CD4-positive, alpha-beta T cell treated with Interleukin-15 for 1 hour (primary cell): ENCODE measurements at regions not wholly inside any gene's neighbourhood (a gene's known extent, or its start where the extent isn't known, plus 50 kb on each side); places are given as distances from the start of the nearest gene placed in this dataset.
"Not testable (repeated sequence)": the region's sequence is repeated elsewhere in the genome, so short reads cannot be mapped to it uniquely, and the experiment has no call there.

Experiments
- DNase-seq: peaks from one replicate; pipeline ENCODE4 v3.0.0-alpha.2; 2020

DNA sequence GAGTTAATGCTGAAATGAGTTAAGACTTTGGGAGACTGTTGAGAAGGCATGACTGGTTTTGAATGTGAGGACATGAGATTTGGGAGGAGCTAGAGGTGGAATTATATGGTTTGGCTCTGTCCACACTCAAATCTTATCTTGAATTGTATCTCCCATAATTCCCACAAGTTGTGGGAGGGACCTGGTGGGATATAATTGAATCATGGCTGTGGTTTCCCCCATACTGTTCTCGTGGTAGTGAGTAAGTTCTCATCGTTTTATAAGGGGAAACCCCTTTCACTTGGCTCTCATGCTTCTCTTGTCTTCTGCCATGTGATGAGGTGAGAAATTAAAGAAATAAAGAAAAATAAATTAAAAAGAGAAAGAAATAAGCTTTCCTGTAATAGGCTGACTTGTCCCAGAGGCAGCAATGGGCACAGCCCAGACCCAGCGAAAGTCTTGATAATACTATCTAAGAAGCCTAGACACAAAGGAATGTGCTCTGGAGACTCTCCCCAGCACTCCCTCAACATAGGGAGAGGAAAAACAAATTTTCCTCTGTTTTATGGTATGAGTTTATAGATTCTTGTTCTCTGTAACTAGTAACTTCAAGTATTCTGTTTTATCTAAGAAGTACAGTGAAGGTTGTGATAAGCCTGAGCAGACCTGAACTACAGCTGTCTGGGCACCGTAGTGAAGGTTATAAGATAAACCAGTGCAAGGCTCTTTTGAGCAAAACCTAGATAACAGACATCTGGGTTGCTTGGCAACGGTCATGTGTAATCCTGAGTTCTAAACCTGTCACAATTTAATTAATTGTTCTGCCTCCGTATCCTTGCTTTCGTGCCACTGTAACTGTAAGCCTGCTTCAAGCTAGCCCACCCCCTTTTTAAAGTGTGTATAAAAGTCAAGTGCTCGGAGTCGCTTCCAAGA, 88.9 kb upstream of the ECI2 start:
- DNase-seq = no peak

DNA sequence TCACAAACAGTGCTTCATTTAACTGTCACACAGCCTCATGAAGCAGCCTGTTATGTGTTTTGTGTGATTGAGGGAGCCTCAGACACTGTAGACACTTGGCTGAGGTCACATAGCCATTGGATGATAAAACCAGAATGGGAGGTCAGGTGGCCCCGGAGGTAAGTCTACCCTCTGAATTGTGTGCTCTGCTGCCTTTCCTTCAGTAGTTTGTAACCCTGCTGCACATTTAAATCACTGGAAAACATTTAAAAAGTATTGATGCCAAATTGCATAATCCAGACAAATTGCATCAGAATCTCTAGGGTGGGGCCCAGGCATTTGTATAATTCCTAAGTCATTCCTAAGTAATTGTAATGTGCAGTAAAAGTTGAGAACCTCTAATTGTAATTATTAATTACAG, 85.2 kb upstream of the ECI2 start:
- DNase-seq = no peak

DNA sequence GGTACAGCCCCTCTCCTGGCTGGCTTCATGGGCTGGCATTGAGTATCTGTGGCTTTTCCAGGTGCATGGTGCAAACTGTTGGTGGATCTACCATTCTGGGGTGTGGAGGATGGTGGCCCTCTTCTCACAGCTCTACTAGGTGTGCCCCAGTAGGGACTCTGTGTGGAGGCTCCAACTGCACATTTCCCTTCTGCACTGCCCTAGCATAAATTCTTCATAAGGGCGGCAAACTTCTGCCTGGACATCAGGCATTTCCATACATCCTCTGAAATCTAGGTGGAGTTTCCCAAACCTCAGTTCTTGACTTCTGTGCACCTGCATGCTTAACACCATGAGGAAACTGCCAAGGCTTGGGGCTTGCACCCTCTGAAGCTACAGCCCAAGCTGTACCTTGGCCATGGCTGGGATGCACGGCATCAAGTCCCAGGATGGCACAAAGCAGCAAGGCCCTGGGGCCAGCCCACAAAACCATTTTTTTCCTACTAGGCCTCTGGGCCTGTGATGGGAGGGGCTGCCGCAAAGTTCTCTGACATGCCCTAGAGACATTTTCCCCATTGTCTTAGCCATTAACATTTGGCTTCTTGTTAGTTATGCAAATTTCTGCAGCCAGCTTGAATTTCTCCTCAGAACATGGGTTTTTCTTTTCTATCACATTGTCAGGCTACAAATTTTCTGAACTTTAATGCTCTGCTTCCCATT, 83.4 kb upstream of the ECI2 start:
- not testable (repeated sequence) for DNase-seq

DNA sequence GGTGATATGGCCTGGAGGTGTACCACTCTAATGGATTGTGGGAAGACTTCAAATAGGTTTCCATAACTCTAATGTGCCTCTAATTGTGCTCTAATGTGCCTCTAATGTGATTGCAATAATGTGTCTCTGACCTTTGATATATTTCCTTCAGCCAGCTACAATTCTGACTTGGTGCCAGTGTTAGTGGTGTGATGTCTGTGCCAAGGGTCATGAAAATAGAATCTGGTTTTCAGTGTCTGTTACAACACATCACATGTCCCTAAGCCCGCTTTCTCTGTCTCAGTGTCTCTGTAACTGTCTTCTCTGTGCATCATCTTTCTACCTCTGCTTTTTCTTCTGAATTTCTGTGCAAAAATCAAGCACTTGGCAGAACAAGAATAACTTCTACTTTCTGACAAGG, 77.2 kb upstream of the ECI2 start:
- DNase-seq = no peak

DNA sequence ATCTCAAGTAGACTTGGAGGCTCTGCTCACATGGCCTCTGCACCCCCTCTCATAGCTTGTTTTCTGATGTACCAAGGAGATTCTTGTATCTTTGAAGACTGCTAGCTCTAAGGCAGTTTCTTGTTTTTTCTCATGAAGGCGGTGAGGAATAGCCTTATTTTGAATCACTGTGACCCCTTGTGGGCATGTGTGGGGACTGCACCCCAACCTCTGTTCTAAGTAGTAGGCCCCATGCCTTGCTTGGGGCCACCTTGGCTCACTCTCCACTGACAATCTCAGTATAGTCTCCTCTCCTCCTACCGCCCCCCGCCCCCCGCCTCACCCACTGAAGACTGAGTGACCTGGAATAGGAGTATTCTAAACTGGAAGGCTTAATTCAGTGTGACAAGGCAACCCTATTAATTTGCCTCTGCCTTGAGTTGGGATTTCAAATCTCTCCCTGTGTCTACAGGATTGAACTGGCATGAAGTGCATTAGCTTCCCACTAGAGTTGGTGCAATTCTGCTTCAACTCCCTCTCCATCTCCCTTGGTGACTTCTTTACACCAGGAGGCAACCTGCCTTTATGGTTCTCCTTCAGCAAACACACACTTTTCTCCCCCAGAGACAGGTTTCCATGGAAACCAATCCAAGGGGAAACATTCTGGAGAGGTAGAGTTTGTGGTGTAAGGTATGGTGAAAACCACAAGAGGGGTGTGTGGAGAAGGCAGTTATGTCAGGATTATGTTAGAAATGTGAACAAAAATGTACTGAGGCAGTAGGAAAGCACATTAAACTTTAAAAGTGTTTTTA, 75.4 kb upstream of the ECI2 start:
- DNase-seq = peak; percentile 25

DNA sequence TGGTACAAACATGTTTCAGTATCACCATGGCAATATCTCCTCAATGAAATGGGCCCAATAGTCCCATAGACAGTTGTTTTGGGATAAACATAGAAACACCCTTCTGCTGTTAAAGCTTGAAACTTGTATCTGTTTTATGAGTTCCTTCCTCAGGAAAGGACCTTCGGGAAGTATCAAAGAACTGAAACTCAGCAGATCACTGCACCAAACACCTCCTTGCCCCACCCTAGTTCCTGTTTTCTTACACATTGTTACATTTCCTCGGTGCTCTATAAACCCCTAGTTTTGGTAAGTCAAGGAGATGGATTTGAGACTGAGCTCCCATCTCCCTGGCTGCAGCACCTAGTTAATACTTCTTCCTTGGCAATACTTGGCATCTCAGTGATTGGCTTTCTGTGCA, 73.8 kb upstream of the ECI2 start:
- no peak for DNase-seq

DNA sequence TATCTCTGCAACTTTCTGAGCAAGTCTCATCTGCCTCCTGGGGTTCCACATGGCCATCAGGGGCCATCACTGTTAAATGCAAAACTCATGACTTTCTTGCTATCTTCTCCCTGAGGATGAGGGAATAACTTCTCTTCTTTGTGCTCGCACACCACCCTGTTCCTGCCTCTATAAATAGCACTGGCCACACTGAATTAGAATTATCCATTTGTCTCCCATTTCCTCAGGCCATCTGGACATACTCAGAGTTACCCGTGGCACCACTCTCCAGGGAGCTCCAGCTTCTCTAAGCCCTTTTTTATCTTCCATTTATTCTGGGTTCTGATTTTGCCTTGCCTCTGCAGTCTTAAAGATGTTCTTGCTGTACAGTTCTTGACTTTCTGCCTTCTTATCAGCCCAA, 72.8 kb upstream of the ECI2 start:
- DNase-seq = no peak

DNA sequence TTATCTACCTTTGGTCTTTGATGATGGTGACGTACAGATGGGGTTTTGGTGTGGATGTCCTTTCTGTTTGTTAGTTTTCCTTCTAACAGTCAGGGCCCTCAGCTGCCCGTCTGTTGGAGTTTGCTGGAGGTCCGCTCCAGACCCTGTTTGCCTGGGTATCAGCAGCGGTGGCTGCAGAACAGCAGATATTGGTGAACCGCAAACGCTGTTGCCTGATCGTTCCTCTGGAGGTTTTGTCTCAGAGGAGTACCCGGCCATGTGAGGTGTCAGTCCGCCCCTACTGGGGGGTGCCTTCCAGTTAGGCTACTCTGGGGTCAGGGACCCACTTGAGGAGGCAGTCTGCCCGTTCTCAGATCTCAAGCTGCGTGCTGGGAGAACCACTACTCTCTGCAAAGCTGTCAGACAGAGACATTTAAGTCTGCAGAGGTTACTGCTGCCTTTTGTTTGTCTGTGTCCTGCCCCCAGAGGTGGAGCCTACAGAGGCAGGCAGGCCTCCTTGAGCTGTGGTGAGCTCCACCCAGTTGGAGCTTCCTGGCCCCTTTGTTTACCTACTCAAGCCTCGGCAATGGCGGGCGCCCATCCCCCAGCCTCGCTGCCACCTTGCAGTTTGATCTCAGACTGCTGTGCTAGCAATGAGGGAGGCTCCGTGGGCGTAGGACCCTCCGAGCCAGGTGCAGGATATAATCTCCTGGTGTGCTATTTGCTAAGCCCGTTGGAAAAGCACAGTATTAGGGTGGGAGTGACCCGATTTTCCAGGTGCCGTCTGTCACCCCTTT, 68.5 kb upstream of the ECI2 start:
- not testable (repeated sequence) for DNase-seq

DNA sequence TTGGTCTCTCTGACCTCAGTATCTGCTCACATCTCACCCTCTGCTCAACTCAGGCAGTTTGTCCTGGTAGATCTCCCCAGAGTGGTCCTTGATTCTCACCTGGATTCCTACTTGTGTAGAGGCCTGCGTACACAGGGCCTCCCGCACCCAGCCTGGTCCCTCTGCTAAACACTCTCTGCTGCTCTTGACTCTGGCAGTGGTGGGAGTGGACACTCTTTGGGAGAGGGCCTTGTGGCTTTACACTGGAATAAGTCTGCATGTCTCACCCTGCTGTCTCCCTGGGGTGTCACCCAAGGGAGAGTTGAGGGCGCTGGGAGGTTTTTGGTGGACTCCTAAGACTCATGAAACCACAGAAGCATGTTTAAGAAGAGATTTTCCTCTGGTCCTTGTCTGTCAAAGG, 57.3 kb upstream of the ECI2 start:
- DNase-seq = no peak

DNA sequence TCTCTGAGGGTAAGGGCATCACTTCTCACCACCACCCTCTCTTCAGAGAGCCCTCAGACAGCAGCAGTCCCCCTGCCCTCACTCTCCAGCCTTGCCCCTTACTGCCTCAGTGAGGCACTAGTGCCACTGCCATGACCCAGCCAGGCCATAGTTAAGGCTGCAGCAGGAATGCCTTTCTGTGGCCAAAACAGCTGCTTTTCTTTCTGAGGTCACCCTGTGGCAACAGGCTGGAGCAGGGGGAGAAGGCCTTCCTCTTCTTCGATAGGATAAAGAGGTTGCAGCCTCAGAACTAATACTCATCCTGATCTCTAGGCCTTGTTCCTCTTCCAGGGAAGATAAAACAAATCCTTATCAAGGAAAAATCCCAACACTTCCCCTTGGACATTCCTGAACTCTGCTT, 56.8 kb upstream of the ECI2 start:
- no peak for DNase-seq

DNA sequence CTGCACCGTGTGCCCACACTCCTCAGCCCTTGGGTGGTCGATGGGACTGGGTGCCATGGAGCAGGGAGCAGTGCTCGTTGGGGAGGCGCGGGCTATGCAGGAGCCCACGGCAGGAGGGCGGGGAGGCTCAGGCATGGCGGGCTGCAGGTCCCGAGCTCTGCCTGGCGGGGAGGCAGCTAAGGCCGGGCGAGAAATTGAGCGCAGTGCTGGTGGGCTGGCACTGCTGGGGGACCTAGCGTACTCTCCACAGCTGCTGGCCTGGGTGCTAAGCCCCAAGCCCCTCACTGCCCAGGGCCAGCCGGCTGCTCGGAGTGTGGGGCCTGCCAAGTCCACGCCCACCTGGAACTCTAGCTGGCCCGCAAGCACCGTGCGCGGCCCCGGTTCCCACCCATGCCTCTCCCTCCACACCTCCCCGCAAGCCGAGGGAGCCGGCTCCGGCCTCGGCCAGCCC, 55.9 kb upstream of the ECI2 start:
- no peak for DNase-seq

DNA sequence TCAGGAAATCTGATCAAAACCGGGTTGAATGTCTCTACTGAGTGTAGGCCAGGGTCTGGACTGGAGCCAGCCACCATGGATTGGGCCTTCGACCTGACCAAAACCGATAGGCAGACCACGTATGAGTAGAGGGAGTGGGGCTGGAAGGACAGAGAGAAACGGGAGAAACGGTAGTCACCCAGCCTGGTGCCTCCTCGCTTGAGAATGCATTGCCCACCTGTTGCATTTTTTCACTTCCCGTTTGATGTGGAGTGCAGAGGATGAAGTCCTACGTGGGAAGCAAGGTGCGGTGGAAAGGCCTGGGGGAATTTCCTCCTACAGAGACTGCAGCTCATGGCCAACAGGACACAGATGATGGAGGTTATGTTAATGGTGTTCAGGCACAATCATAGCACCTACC, 53.9 kb upstream of the ECI2 start:
- DNase-seq = no peak

DNA sequence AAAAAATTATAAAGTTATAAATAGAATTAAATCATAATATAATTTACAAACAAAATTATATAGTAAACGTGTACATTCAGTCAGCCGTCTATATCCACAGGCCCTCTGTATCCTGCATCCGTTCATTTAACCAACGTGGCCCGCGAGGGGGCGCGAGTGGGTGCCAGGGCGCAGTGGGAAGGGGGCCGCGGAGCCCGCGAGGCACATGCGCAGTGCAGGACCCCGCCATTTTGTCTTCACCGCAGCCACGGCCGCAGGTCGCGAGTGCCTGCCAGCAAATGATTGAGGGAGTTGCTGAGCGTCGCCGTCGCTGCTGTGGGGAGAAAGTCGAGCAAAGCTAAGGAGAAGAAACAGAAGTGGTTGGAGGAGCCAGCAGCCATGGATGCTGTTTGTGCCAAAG, 53.4 kb upstream of the ECI2 start:
- no peak for DNase-seq

DNA sequence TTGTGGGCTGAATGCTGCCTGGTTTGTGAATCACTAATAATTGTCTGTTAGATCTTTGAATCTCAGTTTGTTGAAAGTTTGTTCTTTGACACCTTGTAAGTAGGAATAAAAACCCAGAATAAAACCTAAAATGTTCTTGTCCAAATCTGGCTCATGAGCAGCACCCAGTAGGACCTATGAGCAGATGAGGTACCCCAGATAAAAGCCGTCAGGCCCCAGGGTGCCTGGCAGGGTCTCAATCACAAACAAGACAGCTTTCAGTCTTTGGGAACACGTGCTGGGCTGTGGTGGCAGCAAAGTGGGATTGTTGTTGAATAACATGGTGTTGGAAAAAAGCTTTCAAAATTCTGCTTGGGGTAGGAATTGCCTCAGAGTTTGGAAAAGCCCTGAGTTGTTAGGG, 52.1 kb upstream of the ECI2 start:
- DNase-seq = no peak

DNA sequence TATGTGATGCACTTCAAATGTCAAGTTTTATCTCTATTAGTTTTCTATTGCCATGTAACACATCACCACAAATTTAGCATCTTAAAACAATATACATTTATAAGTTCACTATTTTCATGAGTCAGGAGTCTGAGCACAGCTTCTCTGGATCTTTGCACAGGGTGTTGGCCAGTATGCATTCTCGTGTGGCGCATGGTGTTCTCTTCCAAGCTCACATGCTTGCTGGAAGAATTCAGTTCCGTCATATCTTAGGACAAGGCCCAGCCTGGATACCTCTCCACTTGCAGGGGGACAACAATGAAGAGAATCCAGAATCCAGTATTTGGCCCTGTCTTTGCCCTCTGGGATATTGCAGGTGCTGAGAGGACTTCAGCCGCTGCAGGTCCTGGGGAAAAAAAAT, 51.0 kb upstream of the ECI2 start:
- no peak for DNase-seq

DNA sequence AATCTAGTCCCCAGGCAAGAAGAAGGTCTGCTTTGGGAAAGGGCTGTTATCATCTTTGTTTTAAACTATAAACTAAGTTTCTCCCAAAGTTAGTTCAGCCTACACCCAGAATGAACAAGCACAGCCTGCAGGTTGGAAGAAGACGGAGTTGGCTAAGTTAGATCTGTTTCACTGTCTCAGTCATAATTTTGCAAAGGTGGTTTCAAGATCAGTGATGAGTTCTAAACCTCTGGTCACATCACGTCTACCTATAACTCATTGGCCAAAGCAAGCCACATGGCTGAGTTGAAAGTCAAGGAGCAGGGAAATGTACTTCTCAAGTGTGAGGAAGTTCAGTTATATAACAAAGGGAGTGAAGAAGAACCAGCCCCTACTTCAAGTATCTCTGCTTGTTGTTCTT, 50.5 kb upstream of the ECI2 start:
- DNase-seq = no peak

DNA sequence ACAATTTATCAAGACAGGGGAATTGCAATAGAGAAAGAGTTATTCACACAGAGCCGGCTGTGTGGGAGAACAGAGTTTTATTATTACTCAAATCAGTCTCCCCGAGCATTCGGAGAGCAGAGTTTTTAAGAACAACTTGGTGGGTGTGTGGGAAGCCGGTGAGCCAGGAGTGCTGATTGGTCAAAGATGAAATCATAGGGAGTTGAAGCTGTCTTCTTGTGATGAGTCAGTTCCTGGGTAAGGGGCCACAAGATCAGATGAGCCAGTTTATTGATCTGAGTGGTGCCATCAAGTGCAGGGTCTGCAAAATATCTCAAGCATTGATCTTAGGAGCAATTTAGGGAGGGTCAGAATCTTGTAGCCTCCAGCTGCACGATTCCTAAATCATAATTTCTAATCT, 50.0 kb upstream of the ECI2 start:
- no peak for DNase-seq
